OCI-LY3 (cell line): ENCODE measurements at regions not wholly inside any gene's neighbourhood (a gene's known extent, or its start where the extent isn't known, plus 50 kb on each side); places are given as distances from the start of the nearest gene placed in this dataset.
"Not testable (repeated sequence)": the region's sequence is repeated elsewhere in the genome, so short reads cannot be mapped to it uniquely, and the experiment has no call there.

Experiments
- H2AFZ ChIP-seq: fragments of 200-600, 300-600 bp; shearing (Covaris generic); 2 replicates; pipeline ENCODE4 v1.6.0; 2014; ENCODE audit warnings: antibody characterized with exemption, low read depth, low read length
- H3K27ac ChIP-seq: fragments of 200-600, 300-600 bp; sonication (generic); 2 replicates; pipeline ENCODE4 v1.5.1; 2014; ENCODE audit warnings: mild to moderate bottlenecking, low read length, moderate library complexity, mixed read lengths
- H3K27me3 ChIP-seq: fragments of 200-600, 300-600 bp; sonication (generic); 2 replicates; pipeline ENCODE4 v1.6.1; 2014; ENCODE audit warnings: low read depth, low read length, mixed read lengths
- H3K36me3 ChIP-seq: fragments of 200-600, 300-600 bp; sonication (generic); replicated peaks from 2 replicates; pipeline ENCODE3; 2014; ENCODE audit warnings: low read depth, low read length, mixed read lengths
- H3K4me1 ChIP-seq: fragments of 300-600, 200-600 bp; sonication (generic); 2 replicates; pipeline ENCODE4 v1.6.1; 2014; ENCODE audit warnings: low read length, mixed read lengths
- H3K4me2 ChIP-seq: fragments of 200-600, 300-600 bp; sonication (generic); 2 replicates; pipeline ENCODE4 v1.6.1; 2014; ENCODE audit warnings: low read length, mixed read lengths
- H3K4me3 ChIP-seq: fragments of 300-600, 200-600 bp; sonication (generic); 2 replicates; pipeline ENCODE4 v1.5.1; 2014; ENCODE audit warnings: antibody characterized with exemption, mild to moderate bottlenecking, low read length, moderate library complexity
- H3K79me2 ChIP-seq: fragments of 300-600, 200-600 bp; shearing (Covaris generic); 2 replicates; pipeline ENCODE4 v1.6.1; 2014; ENCODE audit warnings: mild to moderate bottlenecking, low read length, mixed read lengths
- H3K9ac ChIP-seq: fragments of 300-600, 200-600 bp; shearing (Covaris generic); 2 replicates; pipeline ENCODE4 v1.6.0; 2014; ENCODE audit warnings: mild to moderate bottlenecking, low read length, moderate library complexity
- H3K9me3 ChIP-seq: fragments of 200-600, 300-600 bp; shearing (Covaris generic); 2 replicates; pipeline ENCODE4 v1.6.1; 2014; ENCODE audit warnings: low read length, mixed read lengths; ENCODE audit not compliant: insufficient read depth
- H4K20me1 ChIP-seq: fragments of 200-600, 300-600 bp; sonication (generic); 2 replicates; pipeline ENCODE4 v1.6.1; 2016; ENCODE audit warnings: low read length, mixed read lengths; ENCODE audit not compliant: insufficient read depth
- CTCF ChIP-seq: fragments of 200-600, 300-600 bp; sonication (generic); IDR thresholded peaks from 2 replicates; pipeline ENCODE4 v1.5.1; 2014; ENCODE audit warnings: antibody characterized with exemption, low read length, low read depth
- EZH2phosphoT487 ChIP-seq: fragments of 200-600 bp; shearing (Covaris generic); IDR thresholded peaks from 2 replicates; pipeline ENCODE4 v1.6.1; 2018; ENCODE audit warnings: antibody characterized with exemption, mixed run types, low read depth

GRCh38 chr5:121445511-121445910 lies 406.2 kb upstream of the FTMT start:
- Histone ChIP-seq H3K79me2 (no peaks in the 10 kb centered on the region), H3K4me2 (no peak overlapping the region), H3K27me3 (no peaks in the 10 kb centered on the region), H3K36me3 (no peaks in the 10 kb centered on the region), H4K20me1 (no peaks in the 10 kb centered on the region), H2AFZ (no peak overlapping the region), H3K27ac (no peak overlapping the region), H3K9me3 (no peaks in the 10 kb centered on the region), H3K9ac (no peak overlapping the region), H3K4me3 (no peak overlapping the region), H3K4me1 (no peaks in the 10 kb centered on the region)
- TF ChIP-seq CTCF = no peak
- no peak for TF ChIP-seq EZH2phosphoT487

DNA sequence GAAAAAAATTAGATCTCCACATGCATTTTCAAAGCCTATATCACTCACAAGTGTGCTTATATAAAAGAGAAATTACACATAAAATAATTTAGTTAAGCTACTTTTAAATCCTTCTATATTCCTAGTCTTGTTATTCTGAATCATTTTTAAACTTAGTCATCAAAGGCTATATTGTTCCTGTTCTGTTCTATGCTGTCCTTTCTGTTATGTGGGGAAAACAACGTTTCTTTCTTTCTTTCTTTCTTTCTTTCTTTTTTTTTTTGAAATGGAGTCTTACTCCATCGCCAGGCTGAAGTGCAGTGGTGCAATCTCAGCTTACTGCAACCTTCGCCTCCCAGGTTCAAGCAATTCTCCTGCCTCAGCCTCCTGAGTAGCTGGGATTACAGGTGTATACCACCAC lies 389.2 kb upstream of the FTMT start:
- Histone ChIP-seq H3K9ac (no peak overlapping the region), H3K79me2 (no peaks in the 10 kb centered on the region), H3K27ac (no peak overlapping the region), H3K27me3 (no peaks in the 10 kb centered on the region), H3K9me3 (no peaks in the 10 kb centered on the region), H2AFZ (no peak overlapping the region), H3K4me3 (no peak overlapping the region), H3K36me3 (no peaks in the 10 kb centered on the region), H3K4me1 (no peaks in the 10 kb centered on the region), H4K20me1 (no peaks in the 10 kb centered on the region), H3K4me2 (no peak overlapping the region)
- no peak for TF ChIP-seq CTCF
- no peak for TF ChIP-seq EZH2phosphoT487

GRCh38 chr5:121471222-121471621 lies 380.5 kb upstream of the FTMT start:
- not testable (repeated sequence) for H3K9ac ChIP-seq, H3K27ac ChIP-seq, H2AFZ ChIP-seq, H4K20me1 ChIP-seq, H3K27me3 ChIP-seq, H3K4me3 ChIP-seq, H3K36me3 ChIP-seq, H3K79me2 ChIP-seq, H3K4me1 ChIP-seq, H3K4me2 ChIP-seq, H3K9me3 ChIP-seq

DNA sequence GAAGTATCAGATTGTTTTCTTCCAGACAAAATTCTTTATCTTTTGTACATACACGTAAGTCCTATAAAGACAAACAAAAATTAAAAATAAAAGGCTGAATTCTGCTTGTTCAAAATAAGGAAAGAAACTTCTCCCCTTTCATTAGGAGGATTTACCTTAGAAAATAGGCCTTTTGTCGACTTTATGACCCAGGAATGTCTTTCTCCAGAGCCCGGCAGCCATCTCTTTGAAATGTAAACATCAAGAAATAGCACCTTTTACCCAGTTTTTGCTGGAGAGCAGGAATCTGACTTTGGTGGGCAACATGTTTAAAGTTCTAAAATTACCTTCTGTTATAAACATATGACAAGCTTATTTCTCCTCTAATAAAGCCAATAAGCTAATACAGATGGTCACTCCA lies 373.0 kb upstream of the FTMT start:
- Histone ChIP-seq H3K27ac (no peak overlapping the region), H4K20me1 (no peaks in the 10 kb centered on the region), H3K4me1 (peaks cover 6% of the 10 kb centered on the region), H3K27me3 (no peaks in the 10 kb centered on the region), H3K79me2 (no peaks in the 10 kb centered on the region), H3K36me3 (no peaks in the 10 kb centered on the region), H3K9ac (no peak overlapping the region), H3K4me3 (no peak overlapping the region), H3K9me3 (no peaks in the 10 kb centered on the region), H2AFZ (no peak overlapping the region), H3K4me2 (no peak overlapping the region)
- no peak for TF ChIP-seq CTCF
- TF ChIP-seq EZH2phosphoT487 = no peak

- H3K27me3 ChIP-seq = no peaks in the 10 kb centered on the region
- H3K27ac ChIP-seq = no peak overlapping the region
- no peak for TF ChIP-seq EZH2phosphoT487
- TF ChIP-seq CTCF = no peak
- H4K20me1 ChIP-seq = no peaks in the 10 kb centered on the region
- no peaks in the 10 kb centered on the region for H3K36me3 ChIP-seq
- H3K4me1 ChIP-seq = peaks cover 6% of the 10 kb centered on the region
- no peak overlapping the region for H2AFZ ChIP-seq
- no peak overlapping the region for H3K4me3 ChIP-seq
- H3K4me2 ChIP-seq = no peak overlapping the region
- H3K9ac ChIP-seq = no peak overlapping the region
- no peaks in the 10 kb centered on the region for H3K79me2 ChIP-seq
- H3K9me3 ChIP-seq = no peaks in the 10 kb centered on the region
Measured at GRCh38 chr5:121479337-121479736, 372.3 kb upstream of the FTMT start.
